HG03442 (cell line): ENCODE measurements at regions not wholly inside any gene's neighbourhood (a gene's known extent, or its start where the extent isn't known, plus 50 kb on each side); places are given as distances from the start of the nearest gene placed in this dataset.

ENCODE experiments used
- ATAC-seq: cut with Tn5 transposase; IDR thresholded peaks from one replicate; pipeline ENCODE4 v1.9.1; 2021; ENCODE audit warnings: mild to moderate bottlenecking, moderate library complexity; ENCODE audit not compliant: unreplicated experiment

GRCh38 chr1:30412241-30413110 lies 310.9 kb downstream of the MATN1 start:
- ATAC-seq = no peak

- no peak for ATAC-seq
These were observed 312.2 kb downstream of the MATN1 start for GRCh38 chr1:30411206-30411605.

- no peak for ATAC-seq
These were observed 313.1 kb downstream of the MATN1 start for GRCh38 chr1:30410153-30410851.

- no peak for ATAC-seq
These were observed 313.8 kb downstream of the MATN1 start for GRCh38 chr1:30409476-30410152.

GRCh38 chr1:30407865-30408580 lies 315.4 kb downstream of the MATN1 start:
- no peak for ATAC-seq

- no peak for ATAC-seq
These were observed 316.2 kb downstream of the MATN1 start for GRCh38 chr1:30406996-30407864.

GRCh38 chr1:30405631-30406212 lies 317.7 kb downstream of the MATN1 start:
- ATAC-seq = no peak

GRCh38 chr1:30405081-30405480 lies 318.3 kb downstream of the MATN1 start:
- no peak for ATAC-seq

- ATAC-seq = no peak
These were observed 319.0 kb downstream of the MATN1 start for GRCh38 chr1:30404341-30404740.

- ATAC-seq = no peak
These were observed 319.7 kb downstream of the MATN1 start for GRCh38 chr1:30403726-30404125.

GRCh38 chr1:30403061-30403645 lies 320.2 kb downstream of the MATN1 start:
- no peak for ATAC-seq

GRCh38 chr1:30402031-30402430 lies 321.4 kb downstream of the MATN1 start:
- ATAC-seq = no peak

GRCh38 chr1:30400507-30400906 lies 322.9 kb downstream of the MATN1 start:
- ATAC-seq = no peak

- ATAC-seq = no peak
These were observed 324.4 kb downstream of the MATN1 start for GRCh38 chr1:30399026-30399425.

GRCh38 chr1:30397576-30397975 lies 325.8 kb downstream of the MATN1 start:
- ATAC-seq = no peak

- ATAC-seq = no peak
These were observed 327.8 kb downstream of the MATN1 start for GRCh38 chr1:30395631-30396030.

- ATAC-seq = no peak
These were observed 335.0 kb downstream of the MATN1 start for GRCh38 chr1:30388386-30388785.

- no peak for ATAC-seq
These were observed 337.0 kb downstream of the MATN1 start for GRCh38 chr1:30386156-30386926.
